Gastroesophageal sphincter (tissue), 4 donors: ENCODE measurements at regions not wholly inside any gene's neighbourhood (a gene's known extent, or its start where the extent isn't known, plus 50 kb on each side); places are given as distances from the start of the nearest gene placed in this dataset.

Experiments
- ATAC-seq: fragments of 150-250 bp; one replicate; pipeline ENCODE4 v1.9.1; 2016; ENCODE audit warnings: mild to moderate bottlenecking, moderate library complexity
- H3K27ac ChIP-seq, 4 donors: fragments of 200-600 bp; sonication (generic) in 3 of 4; 1 replicate in 3 of 4; 2 replicates in 1 of 4; pipeline ENCODE4 v1.5.1; 2016 to 2019
- H3K27me3 ChIP-seq: fragments of 200-600 bp; sonication (generic); one replicate; pipeline ENCODE4 v1.5.1; 2019
- H3K36me3 ChIP-seq, 2 donors: fragments of 200-600 bp; sonication (generic); one replicate each; pipeline ENCODE4 v1.5.1; 2019; ENCODE audit warnings: control low read depth in 1 of 2
- H3K4me1 ChIP-seq, 3 donors: fragments of 200-600 bp; sonication (generic); 1 replicate in 2 of 3; 2 replicates in 1 of 3; pipeline ENCODE4 v1.5.1; 2016 to 2019; ENCODE audit warnings: control low read depth in 2 of 3
- H3K4me3 ChIP-seq, 2 donors: fragments of 200-600 bp; sonication (generic); one replicate each; pipeline ENCODE4 v1.5.1; 2019; ENCODE audit warnings: mild to moderate bottlenecking in 1 of 2, moderate library complexity in 1 of 2
- H3K9me3 ChIP-seq, 3 donors: fragments of 200-600 bp; sonication (generic); one replicate each; pipeline ENCODE4 v1.5.1; 2017 to 2019; ENCODE audit warnings: control low read depth in 2 of 3
- CTCF ChIP-seq, 4 experiments: fragments of 200-600 bp in 2 of 4; fragments of 450-650 bp in 2 of 4; sonication (generic) in 1 of 4; IDR thresholded peaks; one replicate each; pipeline ENCODE4 v1.5.1; 2017 to 2019; ENCODE audit warnings: antibody characterized with exemption in 4 of 4, mild to moderate bottlenecking in 2 of 4, moderate library complexity in 2 of 4
- EP300 ChIP-seq: sonication (generic); formaldehyde crosslinking; IDR thresholded peaks from one replicate; pipeline ENCODE4 v1.6.1; 2017; ENCODE audit warnings: antibody characterized with exemption, mild to moderate bottlenecking
- POLR2A ChIP-seq, 2 donors: fragments of 450-650 bp; IDR thresholded peaks; one replicate each; pipeline ENCODE4 v1.6.1; 2017; ENCODE audit warnings: antibody characterized with exemption in 2 of 2, mild to moderate bottlenecking in 2 of 2, moderate library complexity in 1 of 2
- POLR2AphosphoS5 ChIP-seq: sonication (generic); formaldehyde crosslinking; IDR thresholded peaks from one replicate; pipeline ENCODE4 v1.6.1; 2017; ENCODE audit warnings: antibody characterized with exemption
- WGBS, 2 donors: methylation state at CpG; one replicate each; pipeline ENCODE4 v1.1.5; 2018; ENCODE audit warnings: low coverage in 1 of 2; 5-methylcytosine and 5-hydroxymethylcytosine counted together

GRCh38 chrX:69090022-69090421, 75.2 kb downstream of the PJA1 start:
- H3K27me3 ChIP-seq = no peaks in the 10 kb centered on the region
- H3K36me3 ChIP-seq = no peaks in the 10 kb centered on the region
- H3K9me3 ChIP-seq = no peaks in the 10 kb centered on the region
- H3K4me1 ChIP-seq = no peaks in the 10 kb centered on the region
- ATAC-seq = no peak
- no peak overlapping the region for H3K27ac ChIP-seq
- H3K4me3 ChIP-seq = no peak overlapping the region
- no peak for TF ChIP-seq POLR2A (IDR thresholded peaks at IDR 0.05)
- TF ChIP-seq CTCF (IDR thresholded peaks at IDR 0.05) = no peak
- no peak for TF ChIP-seq POLR2AphosphoS5
- TF ChIP-seq EP300 = no peak

GRCh38 chrX:69089203-69089602, 76.0 kb downstream of the PJA1 start:
- Histone ChIP-seq H3K27ac (no peak overlapping the region), H3K27me3 (no peaks in the 10 kb centered on the region), H3K36me3 (no peaks in the 10 kb centered on the region), H3K4me3 (no peak overlapping the region), H3K4me1 (no peaks in the 10 kb centered on the region), H3K9me3 (no peaks in the 10 kb centered on the region)
- TF ChIP-seq CTCF (IDR thresholded peaks at IDR 0.05) = no peak
- no peak for TF ChIP-seq POLR2AphosphoS5
- no peak for TF ChIP-seq POLR2A (IDR thresholded peaks at IDR 0.05)
- no peak for TF ChIP-seq EP300
- WGBS, 2 donors = 65% methylated on average over 2 of the region's 3 CpGs; no CpG with 5 or more reads in 1 of the 2 donors
- ATAC-seq = no peak

DNA sequence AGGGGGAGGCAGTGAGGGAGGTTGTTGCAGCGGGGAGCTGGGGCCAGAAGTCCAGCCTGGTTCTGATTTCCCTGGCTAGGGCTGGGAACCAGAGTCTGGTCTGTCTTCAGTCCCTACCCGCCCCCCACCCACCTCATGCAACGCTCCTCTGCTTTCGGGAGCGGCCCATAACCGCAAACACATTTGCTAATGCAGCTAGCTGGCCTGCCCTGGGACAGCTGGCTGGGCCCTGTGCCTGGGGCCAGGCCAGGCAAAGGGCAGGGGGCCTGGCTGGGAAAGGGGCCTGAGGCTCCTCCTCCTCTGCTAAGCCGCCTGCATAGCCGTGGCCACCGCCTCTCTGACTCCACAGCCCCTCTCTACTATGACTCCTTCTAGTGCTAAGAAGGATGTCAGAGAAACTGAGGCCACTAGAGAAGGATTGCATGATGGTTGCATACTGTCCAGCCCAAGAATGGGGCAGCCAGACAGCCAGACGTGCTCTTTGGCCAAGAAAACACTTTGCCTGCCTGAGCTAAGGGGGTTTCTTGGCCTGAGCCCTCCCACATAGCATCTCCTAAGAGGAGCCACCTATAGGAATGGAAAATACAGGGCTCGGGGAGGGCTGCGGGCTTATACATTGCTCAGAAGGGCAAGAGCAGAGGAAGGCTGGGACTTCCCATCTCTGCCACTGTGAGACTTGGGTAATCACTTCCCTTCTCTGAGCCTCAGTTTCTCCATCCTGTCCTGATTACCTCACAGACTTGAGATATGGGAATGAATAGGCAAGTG, 76.9 kb downstream of the PJA1 start:
- no peaks in the 10 kb centered on the region for H3K4me1 ChIP-seq
- 93% methylated on average over 2 of the region's 12 CpGs; no CpG with 5 or more reads in 1 of the 2 donors for WGBS, 2 donors
- no peaks in the 10 kb centered on the region for H3K27me3 ChIP-seq
- no peak for ATAC-seq
- H3K9me3 ChIP-seq = no peaks in the 10 kb centered on the region
- TF ChIP-seq POLR2AphosphoS5 (no peak), CTCF (IDR thresholded peaks at IDR 0.05) (no peak), POLR2A (IDR thresholded peaks at IDR 0.05) (no peak), EP300 (no peak)
- H3K4me3 ChIP-seq = no peak overlapping the region
- H3K27ac ChIP-seq = no peak overlapping the region
- no peaks in the 10 kb centered on the region for H3K36me3 ChIP-seq

- Histone ChIP-seq H3K27me3 (no peaks in the 10 kb centered on the region), H3K9me3 (no peaks in the 10 kb centered on the region), H3K36me3 (no peaks in the 10 kb centered on the region), H3K4me3 (no peak overlapping the region), H3K27ac (no peak overlapping the region), H3K4me1 (no peaks in the 10 kb centered on the region)
- ATAC-seq = no peak
- TF ChIP-seq POLR2A (IDR thresholded peaks at IDR 0.05) = no peak
- TF ChIP-seq EP300 = no peak
- TF ChIP-seq CTCF (IDR thresholded peaks at IDR 0.05) = no peak
- TF ChIP-seq POLR2AphosphoS5 = no peak
- WGBS, 2 donors = 100% methylated on average over 1 of the region's 4 CpGs; no CpG with 5 or more reads in 1 of the 2 donors
These were observed 79.4 kb downstream of the PJA1 start for GRCh38 chrX:69085826-69086225.

- Histone ChIP-seq H3K4me3 (no peak overlapping the region), H3K36me3 (no peaks in the 10 kb centered on the region), H3K9me3 (no peaks in the 10 kb centered on the region), H3K27ac (no peak overlapping the region), H3K4me1 (no peaks in the 10 kb centered on the region), H3K27me3 (no peaks in the 10 kb centered on the region)
- no peak for TF ChIP-seq POLR2A (IDR thresholded peaks at IDR 0.05)
- TF ChIP-seq EP300 = no peak
- no peak for TF ChIP-seq CTCF (IDR thresholded peaks at IDR 0.05)
- no peak for TF ChIP-seq POLR2AphosphoS5
- no peak for ATAC-seq
- WGBS, 2 donors = 33 to 75% methylated on average over 1 of the region's 1 CpG
These were observed 80.1 kb downstream of the PJA1 start for GRCh38 chrX:69085151-69085550.
